ENCODE measurements at regions not wholly inside any gene's neighbourhood (a gene's known extent, or its start where the extent isn't known, plus 50 kb on each side); places are given as distances from the start of the nearest gene placed in this dataset.

DNA sequence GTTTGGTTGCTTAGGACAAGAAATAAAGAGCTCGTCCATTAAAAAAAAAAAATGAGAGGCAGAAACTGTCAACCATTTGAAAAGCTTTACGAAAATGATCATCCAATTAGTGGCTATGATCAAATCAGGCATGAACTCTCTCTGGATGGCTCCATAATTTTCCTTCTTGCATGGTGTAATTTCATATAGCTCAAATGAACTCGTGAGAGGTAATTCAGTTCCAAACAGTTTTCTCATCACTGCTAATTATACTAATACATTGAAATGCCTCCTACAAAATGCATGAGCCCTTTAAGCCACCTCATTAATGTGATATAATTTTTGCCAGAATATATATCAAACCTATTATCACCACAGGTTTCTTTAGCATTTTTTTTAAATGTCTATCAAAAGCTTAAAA lies 239.5 kb upstream of the MEIS2 start:
- TF ChIP-seq, protein P1, sequence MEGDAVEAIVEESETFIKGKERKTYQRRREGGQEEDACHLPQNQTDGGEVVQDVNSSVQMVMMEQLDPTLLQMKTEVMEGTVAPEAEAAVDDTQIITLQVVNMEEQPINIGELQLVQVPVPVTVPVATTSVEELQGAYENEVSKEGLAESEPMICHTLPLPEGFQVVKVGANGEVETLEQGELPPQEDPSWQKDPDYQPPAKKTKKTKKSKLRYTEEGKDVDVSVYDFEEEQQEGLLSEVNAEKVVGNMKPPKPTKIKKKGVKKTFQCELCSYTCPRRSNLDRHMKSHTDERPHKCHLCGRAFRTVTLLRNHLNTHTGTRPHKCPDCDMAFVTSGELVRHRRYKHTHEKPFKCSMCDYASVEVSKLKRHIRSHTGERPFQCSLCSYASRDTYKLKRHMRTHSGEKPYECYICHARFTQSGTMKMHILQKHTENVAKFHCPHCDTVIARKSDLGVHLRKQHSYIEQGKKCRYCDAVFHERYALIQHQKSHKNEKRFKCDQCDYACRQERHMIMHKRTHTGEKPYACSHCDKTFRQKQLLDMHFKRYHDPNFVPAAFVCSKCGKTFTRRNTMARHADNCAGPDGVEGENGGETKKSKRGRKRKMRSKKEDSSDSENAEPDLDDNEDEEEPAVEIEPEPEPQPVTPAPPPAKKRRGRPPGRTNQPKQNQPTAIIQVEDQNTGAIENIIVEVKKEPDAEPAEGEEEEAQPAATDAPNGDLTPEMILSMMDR (IDR thresholded peaks at IDR 0.05): no peak
- TF ChIP-seq POLR2A (IDR thresholded peaks at IDR 0.05): no peak
